GM12892 (cell line): ENCODE measurements at regions not wholly inside any gene's neighbourhood (a gene's known extent, or its start where the extent isn't known, plus 50 kb on each side); places are given as distances from the start of the nearest gene placed in this dataset.

Experiments used
- POLR2A ChIP-seq: IDR thresholded peaks from 2 replicates; pipeline ENCODE4 v1.6.1; 2011; ENCODE audit warnings: low read depth, low read length, control low read depth
- POLR2AphosphoS5 ChIP-seq: IDR thresholded peaks from 2 replicates; pipeline ENCODE4 v1.6.1; 2011; ENCODE audit warnings: low read depth, low read length, control low read depth

DNA sequence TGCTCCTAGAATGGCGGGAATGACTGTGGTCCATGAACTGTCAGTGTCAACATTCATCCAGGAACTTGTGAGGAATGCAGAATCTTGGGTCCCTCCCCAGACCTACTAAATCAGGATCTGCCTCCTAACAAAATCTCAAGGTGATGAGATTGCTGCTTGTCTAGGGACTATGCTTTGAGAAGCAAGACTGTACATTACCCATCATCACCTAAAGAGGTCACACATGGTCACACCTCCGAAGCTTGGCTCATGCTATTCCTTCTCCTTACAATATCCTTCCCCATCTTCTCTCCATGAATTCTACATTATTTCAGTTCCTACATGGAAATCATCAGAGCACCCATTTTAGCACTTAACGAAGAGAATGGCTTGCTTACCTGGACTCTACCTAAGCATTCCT lies 102.3 kb upstream of the JARID2 start:
- TF ChIP-seq POLR2A (no peak), POLR2AphosphoS5 (no peak)
